A673 (cell line): ENCODE measurements at regions not wholly inside any gene's neighbourhood (a gene's known extent, or its start where the extent isn't known, plus 50 kb on each side); places are given as distances from the start of the nearest gene placed in this dataset.

ENCODE experiments used
- BruUV-seq: library from RNA; stranded (reverse); fragments of 400-500 nt; replicated peaks from 2 replicates; lab custom pipeline; 2021; lab: Mats Ljungman, UMichigan
- CTCF ChIA-PET: fragments of 300-600 bp; sonication (Branson Sonifier 250); formaldehyde crosslinking; loops from one replicate; lab custom pipeline; 2022; ENCODE audit warnings: antibody characterized with exemption; lab: Charles Lee
- POLR2A ChIA-PET: fragments of 300-600 bp; sonication (Branson Sonifier 250); formaldehyde crosslinking; loops from one replicate; lab custom pipeline; 2022; ENCODE audit warnings: antibody characterized with exemption; ENCODE audit not compliant: low non-redundant PET; lab: Charles Lee
- DNase-seq: peaks from one replicate; pipeline ENCODE4 v3.0.0-alpha.2; 2015; ENCODE audit warnings: low spot score
- H3K27ac ChIP-seq: fragments of 200-600 bp; sonication (generic); 2 replicates; pipeline ENCODE4 v1.5.1; 2016; ENCODE audit warnings: mixed run types, low read depth, mild to moderate bottlenecking, mixed read lengths, antibody characterized with exemption, low read length; ENCODE audit not compliant: poor library complexity, severe bottlenecking
- H3K27me3 ChIP-seq: fragments of 200-600 bp; sonication (generic); replicated peaks from 2 replicates; pipeline ENCODE4 v1.6.1; 2017; ENCODE audit warnings: mixed run types, low read depth, mild to moderate bottlenecking, mixed read lengths, antibody characterized with exemption, low read length; ENCODE audit not compliant: insufficient read depth, poor library complexity
- H3K36me3 ChIP-seq: fragments of 200-600 bp; sonication (generic); 2 replicates; pipeline ENCODE4 v1.6.1; 2016; ENCODE audit warnings: mixed run types, mild to moderate bottlenecking, mixed read lengths, antibody characterized with exemption, low read length; ENCODE audit not compliant: insufficient read depth, poor library complexity, severe bottlenecking
- H3K4me1 ChIP-seq: fragments of 200-600 bp; sonication (generic); 2 replicates; pipeline ENCODE4 v1.6.1; 2017; ENCODE audit warnings: mixed run types, mild to moderate bottlenecking, mixed read lengths, antibody characterized with exemption, low read length; ENCODE audit not compliant: insufficient read depth, poor library complexity, severe bottlenecking
- H3K4me3 ChIP-seq: fragments of 200-600 bp; sonication (generic); 2 replicates; pipeline ENCODE4 v1.5.1; 2016; ENCODE audit warnings: low read depth, mixed run types, mild to moderate bottlenecking, mixed read lengths, low read length; ENCODE audit not compliant: poor library complexity, severe bottlenecking
- H3K9me3 ChIP-seq: fragments of 200-600 bp; sonication (generic); 2 replicates; pipeline ENCODE4 v1.6.1; 2016; ENCODE audit warnings: mixed run types, low read depth, mild to moderate bottlenecking, mixed read lengths, antibody characterized with exemption, low read length; ENCODE audit not compliant: poor library complexity, severe bottlenecking
- EZH2 ChIP-seq: fragments of 200-600 bp; sonication (generic); IDR thresholded peaks from 2 replicates; pipeline ENCODE4 v1.6.1; 2017; ENCODE audit warnings: borderline replicate concordance, low read depth, mild to moderate bottlenecking, mixed read lengths, antibody characterized with exemption, low read length; ENCODE audit not compliant: poor library complexity, severe bottlenecking
- intact Hi-C: fragments of 100-400 bp; cut with micrococcal nuclease; formaldehyde crosslinking; loops from one replicate; pipeline ENCODE4 v1.10.0; 2022; ENCODE audit not compliant: unreplicated experiment
- TF ChIP-seq, protein P1 (sequence below): fragments of 300-800, 200-600 bp; sonication (generic); conservative IDR thresholded peaks from 2 replicates; pipeline ENCODE4 v1.5.1; 2017; ENCODE audit warnings: low read depth, mild to moderate bottlenecking, antibody characterized with exemption, low read length, moderate library complexity, mixed read lengths

- intact Hi-C loops: no loop called here
- H3K4me1 ChIP-seq: peaks cover 5% of the 10 kb centered on the region
- ChIA-PET POLR2A (no interaction called here), CTCF (no interaction called here)
- no peak overlapping the region for H3K4me3 ChIP-seq
- no peaks in the 10 kb centered on the region for H3K27me3 ChIP-seq
- H3K36me3 ChIP-seq: no peaks in the 10 kb centered on the region
- no peaks in the 10 kb centered on the region for H3K9me3 ChIP-seq
- no peak for TF ChIP-seq EZH2
- TF ChIP-seq, protein P1, sequence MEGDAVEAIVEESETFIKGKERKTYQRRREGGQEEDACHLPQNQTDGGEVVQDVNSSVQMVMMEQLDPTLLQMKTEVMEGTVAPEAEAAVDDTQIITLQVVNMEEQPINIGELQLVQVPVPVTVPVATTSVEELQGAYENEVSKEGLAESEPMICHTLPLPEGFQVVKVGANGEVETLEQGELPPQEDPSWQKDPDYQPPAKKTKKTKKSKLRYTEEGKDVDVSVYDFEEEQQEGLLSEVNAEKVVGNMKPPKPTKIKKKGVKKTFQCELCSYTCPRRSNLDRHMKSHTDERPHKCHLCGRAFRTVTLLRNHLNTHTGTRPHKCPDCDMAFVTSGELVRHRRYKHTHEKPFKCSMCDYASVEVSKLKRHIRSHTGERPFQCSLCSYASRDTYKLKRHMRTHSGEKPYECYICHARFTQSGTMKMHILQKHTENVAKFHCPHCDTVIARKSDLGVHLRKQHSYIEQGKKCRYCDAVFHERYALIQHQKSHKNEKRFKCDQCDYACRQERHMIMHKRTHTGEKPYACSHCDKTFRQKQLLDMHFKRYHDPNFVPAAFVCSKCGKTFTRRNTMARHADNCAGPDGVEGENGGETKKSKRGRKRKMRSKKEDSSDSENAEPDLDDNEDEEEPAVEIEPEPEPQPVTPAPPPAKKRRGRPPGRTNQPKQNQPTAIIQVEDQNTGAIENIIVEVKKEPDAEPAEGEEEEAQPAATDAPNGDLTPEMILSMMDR: no peak
- no peak overlapping the region for H3K27ac ChIP-seq
- BruUV-seq: no TSS peak
- no peak for DNase-seq
These were observed 105.9 kb downstream of the ETS2 start for GRCh38 chr21:38911484-38912101.

GRCh38 chr21:38910390-38911067, 104.8 kb downstream of the ETS2 start:
- Histone ChIP-seq H3K4me3 (no peak overlapping the region), H3K36me3 (no peaks in the 10 kb centered on the region), H3K9me3 (no peaks in the 10 kb centered on the region), H3K4me1 (peaks cover 5% of the 10 kb centered on the region), H3K27ac (no peak overlapping the region), H3K27me3 (no peaks in the 10 kb centered on the region)
- no TSS peak for BruUV-seq
- intact Hi-C loops: no loop called here
- peak; percentile 16 for DNase-seq
- ChIA-PET CTCF (no interaction called here), POLR2A (no interaction called here)
- TF ChIP-seq EZH2: no peak
- TF ChIP-seq, protein P1: no peak

- ChIA-PET POLR2A (no interaction called here), CTCF (no interaction called here)
- no peak for DNase-seq
- no TSS peak for BruUV-seq
- Histone ChIP-seq H3K36me3 (no peaks in the 10 kb centered on the region), H3K4me3 (no peak overlapping the region), H3K27me3 (no peaks in the 10 kb centered on the region), H3K9me3 (no peaks in the 10 kb centered on the region), H3K4me1 (peaks cover 5% of the 10 kb centered on the region), H3K27ac (no peak overlapping the region)
- no peak for TF ChIP-seq EZH2
- TF ChIP-seq, protein P1: no peak
- intact Hi-C loops: no loop called here
These were observed 104.2 kb downstream of the ETS2 start for GRCh38 chr21:38909929-38910328.
